Esophagus muscularis mucosa (tissue), 4 donors: ENCODE measurements at regions not wholly inside any gene's neighbourhood (a gene's known extent, or its start where the extent isn't known, plus 50 kb on each side); places are given as distances from the start of the nearest gene placed in this dataset.

ENCODE experiments used
- EP300 ChIP-seq: sonication (generic); formaldehyde crosslinking; IDR thresholded peaks from one replicate; pipeline ENCODE4 v1.6.1; 2017; ENCODE audit warnings: antibody characterized with exemption
- POLR2A ChIP-seq: fragments of 450-650 bp; IDR thresholded peaks from one replicate; pipeline ENCODE4 v1.6.1; 2017; ENCODE audit warnings: antibody characterized with exemption, moderate library complexity, mild to moderate bottlenecking, low read depth
- POLR2AphosphoS5 ChIP-seq, 2 donors: sonication (generic); formaldehyde crosslinking; IDR thresholded peaks; one replicate each; pipeline ENCODE4 v1.6.1; 2017; ENCODE audit warnings: antibody characterized with exemption in 2 of 2
- TF ChIP-seq, protein P1 (sequence below), 3 experiments: fragments of 200-600 bp in 2 of 3; fragments of 450-650 bp in 1 of 3; sonication (generic) in 2 of 3; IDR thresholded peaks; one replicate each; pipeline ENCODE4 v1.5.1; 2017 to 2019; ENCODE audit warnings: antibody characterized with exemption in 3 of 3, mild to moderate bottlenecking in 2 of 3, moderate library complexity in 1 of 3

DNA sequence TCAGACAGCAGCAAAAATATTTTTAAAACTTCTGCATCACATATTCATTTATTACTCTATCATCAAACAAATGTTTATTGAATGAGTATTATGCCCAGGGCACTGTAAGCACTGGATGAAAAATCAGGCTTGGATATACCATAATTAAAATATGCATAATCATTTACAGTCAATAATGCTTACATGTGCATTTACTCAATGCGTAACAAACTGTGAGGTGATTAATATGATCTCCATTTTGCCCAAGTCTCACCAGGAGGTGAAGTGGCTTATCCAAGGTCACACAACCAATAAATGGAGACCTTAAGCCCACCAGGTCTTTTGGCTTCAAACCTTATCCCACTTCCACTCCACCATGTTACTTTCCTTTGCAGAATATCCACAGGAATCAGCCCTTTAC, 117.3 kb upstream of the SLC24A5 start:
- TF ChIP-seq POLR2AphosphoS5 (IDR thresholded peaks at IDR 0.05), result no peak
- no peak for TF ChIP-seq POLR2A
- TF ChIP-seq, protein P1, sequence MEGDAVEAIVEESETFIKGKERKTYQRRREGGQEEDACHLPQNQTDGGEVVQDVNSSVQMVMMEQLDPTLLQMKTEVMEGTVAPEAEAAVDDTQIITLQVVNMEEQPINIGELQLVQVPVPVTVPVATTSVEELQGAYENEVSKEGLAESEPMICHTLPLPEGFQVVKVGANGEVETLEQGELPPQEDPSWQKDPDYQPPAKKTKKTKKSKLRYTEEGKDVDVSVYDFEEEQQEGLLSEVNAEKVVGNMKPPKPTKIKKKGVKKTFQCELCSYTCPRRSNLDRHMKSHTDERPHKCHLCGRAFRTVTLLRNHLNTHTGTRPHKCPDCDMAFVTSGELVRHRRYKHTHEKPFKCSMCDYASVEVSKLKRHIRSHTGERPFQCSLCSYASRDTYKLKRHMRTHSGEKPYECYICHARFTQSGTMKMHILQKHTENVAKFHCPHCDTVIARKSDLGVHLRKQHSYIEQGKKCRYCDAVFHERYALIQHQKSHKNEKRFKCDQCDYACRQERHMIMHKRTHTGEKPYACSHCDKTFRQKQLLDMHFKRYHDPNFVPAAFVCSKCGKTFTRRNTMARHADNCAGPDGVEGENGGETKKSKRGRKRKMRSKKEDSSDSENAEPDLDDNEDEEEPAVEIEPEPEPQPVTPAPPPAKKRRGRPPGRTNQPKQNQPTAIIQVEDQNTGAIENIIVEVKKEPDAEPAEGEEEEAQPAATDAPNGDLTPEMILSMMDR (IDR thresholded peaks at IDR 0.05), result no peak
- no peak for TF ChIP-seq EP300
